IMR-90 (cell line): ENCODE measurements at regions not wholly inside any gene's neighbourhood (a gene's known extent, or its start where the extent isn't known, plus 50 kb on each side); places are given as distances from the start of the nearest gene placed in this dataset.

Experiments
- ATAC-seq: fragments of 200-7000 bp; cut with Tn5 transposase; 2 replicates; pipeline ENCODE4 v1.9.1; 2020; ENCODE audit warnings: low read depth, mild to moderate bottlenecking, moderate library complexity
- BruUV-seq: library from RNA; stranded (reverse); fragments of 400-500 nt; replicated peaks from 2 replicates; lab custom pipeline; 2021; lab: Mats Ljungman, UMichigan
- CTCF ChIA-PET: fragments of 300-600 bp; formaldehyde crosslinking; extraction: SDS; loops from one replicate; lab custom pipeline; 2021; ENCODE audit warnings: antibody characterized with exemption; lab: Yijun Ruan, JAX
- POLR2A ChIA-PET: fragments of 300-600 bp; sonication (Branson Sonifier 250); formaldehyde crosslinking; loops from one replicate; lab custom pipeline; 2022; ENCODE audit warnings: antibody characterized with exemption; ENCODE audit not compliant: unreplicated experiment; lab: Charles Lee
- DNase-seq: peaks from one replicate; pipeline ENCODE4 v3.0.0; 2013
- H2AFZ ChIP-seq: replicated peaks from 2 replicates; pipeline ENCODE3; 2013; ENCODE audit warnings: low read length, mild to moderate bottlenecking; ENCODE audit not compliant: poor library complexity
- H2AK5ac ChIP-seq: 2 replicates; pipeline ENCODE4 v1.6.1; 2013; ENCODE audit warnings: low read depth, low read length, inconsistent platforms
- H2AK9ac ChIP-seq: replicated peaks from 2 replicates; pipeline ENCODE3; 2013; ENCODE audit warnings: mild to moderate bottlenecking, low read depth, low read length, moderate library complexity; ENCODE audit not compliant: poor library complexity
- H2BK120ac ChIP-seq: 2 replicates; pipeline ENCODE4 v1.6.1; 2013; ENCODE audit warnings: low read depth, low read length, inconsistent platforms
- H2BK15ac ChIP-seq: 3 replicates; pipeline ENCODE4 v1.6.1; 2013; ENCODE audit warnings: low read depth, low read length, inconsistent platforms
- H2BK20ac ChIP-seq: 2 replicates; pipeline ENCODE4 v1.6.1; 2013; ENCODE audit warnings: low read depth, mild to moderate bottlenecking, inconsistent platforms, low read length, moderate library complexity
- H2BK5ac ChIP-seq: 2 replicates; pipeline ENCODE4 v1.6.1; 2013; ENCODE audit warnings: mild to moderate bottlenecking, low read depth, low read length, inconsistent platforms; ENCODE audit not compliant: poor library complexity, severe bottlenecking
- H3K14ac ChIP-seq: replicated peaks from 2 replicates; pipeline ENCODE4 v1.6.1; 2013; ENCODE audit warnings: low read depth, low read length, inconsistent platforms
- H3K18ac ChIP-seq: 2 replicates; pipeline ENCODE4 v1.6.1; 2013; ENCODE audit warnings: low read depth, low read length, control low read depth
- H3K23ac ChIP-seq: 2 replicates; pipeline ENCODE4 v1.6.1; 2013; ENCODE audit warnings: low read depth, low read length, inconsistent platforms
- H3K27ac ChIP-seq: 2 replicates; pipeline ENCODE4 v1.5.1; 2013; ENCODE audit warnings: mild to moderate bottlenecking, control low read depth, low read length; ENCODE audit not compliant: insufficient read depth
- H3K27me3 ChIP-seq: 2 replicates; pipeline ENCODE4 v1.6.1; 2013; ENCODE audit warnings: low read length; ENCODE audit not compliant: control insufficient read depth, insufficient read depth
- H3K36me3 ChIP-seq: 2 replicates; pipeline ENCODE4 v1.6.1; 2013; ENCODE audit warnings: low read length, mixed read lengths; ENCODE audit not compliant: control insufficient read depth, insufficient read depth
- H3K4ac ChIP-seq: 2 replicates; pipeline ENCODE4 v1.6.1; 2013; ENCODE audit warnings: low read depth, low read length, inconsistent platforms
- H3K4me1 ChIP-seq: 2 replicates; pipeline ENCODE4 v1.6.1; 2013; ENCODE audit warnings: low read length, mixed read lengths; ENCODE audit not compliant: control insufficient read depth, insufficient read depth
- H3K4me2 ChIP-seq: 2 replicates; pipeline ENCODE4 v1.6.1; 2013; ENCODE audit warnings: low read depth, mild to moderate bottlenecking, control low read depth, low read length, moderate library complexity
- H3K4me3 ChIP-seq: 2 replicates; pipeline ENCODE4 v1.5.1; 2013; ENCODE audit warnings: low read depth, mild to moderate bottlenecking, control low read depth, low read length, moderate library complexity; ENCODE audit not compliant: insufficient read depth
- H3K56ac ChIP-seq: 2 replicates; pipeline ENCODE4 v1.6.1; 2013; ENCODE audit warnings: low read length, inconsistent platforms; ENCODE audit not compliant: insufficient read depth; ENCODE audit errors: extremely low read depth
- H3K79me1 ChIP-seq, 2 experiments: 2 replicates each; pipeline ENCODE4 v1.6.1; 2013; ENCODE audit warnings: low read length in 2 of 2, inconsistent platforms in 1 of 2, low read depth in 1 of 2
- H3K9ac ChIP-seq: 2 replicates; pipeline ENCODE4 v1.6.1; 2013; ENCODE audit warnings: low read depth, low read length, control low read depth
- H3K9me1 ChIP-seq: 2 replicates; pipeline ENCODE4 v1.6.1; 2013; ENCODE audit warnings: low read length, inconsistent platforms; ENCODE audit not compliant: insufficient read depth
- H3K9me3 ChIP-seq: 2 replicates; pipeline ENCODE4 v1.6.1; 2013; ENCODE audit warnings: low read length; ENCODE audit not compliant: control insufficient read depth, insufficient read depth
- H4K20me1 ChIP-seq: 2 replicates; pipeline ENCODE4 v1.6.1; 2013; ENCODE audit warnings: low read length, inconsistent platforms; ENCODE audit not compliant: insufficient read depth
- H4K5ac ChIP-seq: 2 replicates; pipeline ENCODE4 v1.6.1; 2013; ENCODE audit warnings: mild to moderate bottlenecking, low read depth, low read length, control low read depth
- H4K8ac ChIP-seq, 2 experiments: 2 replicates each; pipeline ENCODE4 v1.6.1; 2013; ENCODE audit warnings: low read depth in 2 of 2, low read length in 2 of 2, control low read depth in 1 of 2, inconsistent platforms in 1 of 2
- H4K91ac ChIP-seq: 2 replicates; pipeline ENCODE4 v1.6.1; 2013; ENCODE audit warnings: low read depth, low read length, inconsistent platforms; ENCODE audit not compliant: insufficient read depth
- CTCF ChIP-seq: conservative IDR thresholded peaks from 2 replicates; pipeline ENCODE4 v1.5.1; 2012; ENCODE audit warnings: mild to moderate bottlenecking, low read depth, low read length, improper control_type of control experiment
- MAFK ChIP-seq: IDR thresholded peaks from 2 replicates; pipeline ENCODE4 v1.6.1; 2012; ENCODE audit warnings: low read depth, low read length, improper control_type of control experiment
- MXI1 ChIP-seq: IDR thresholded peaks from 2 replicates; pipeline ENCODE4 v1.6.1; 2012; ENCODE audit warnings: low read depth, mild to moderate bottlenecking, low read length, moderate library complexity, borderline replicate concordance
- RAD21 ChIP-seq: IDR thresholded peaks from 2 replicates; pipeline ENCODE4 v1.6.1; 2012; ENCODE audit warnings: low read length, improper control_type of control experiment
- SMC3 ChIP-seq: fragments of 150-350 bp; IDR thresholded peaks from 2 replicates; pipeline ENCODE4 v1.6.1; 2016; ENCODE audit warnings: low read depth, mild to moderate bottlenecking, antibody characterized with exemption, low read length, moderate library complexity
- WGBS, 2 experiments: methylation state at CpG; one replicate each; pipeline versions ENCODE4 v1.1.5 to v1.1.7; 2013; ENCODE audit warnings: missing lambda C conversion rate in 2 of 2; ENCODE audit not compliant: insufficient read length in 1 of 2; ENCODE audit errors: extremely low coverage in 2 of 2; 5-methylcytosine and 5-hydroxymethylcytosine counted together
- dilution Hi-C: fragments of 300-500 bp; cut with HindIII; formaldehyde crosslinking; loops from one replicate; pipeline ENCODE4 v1.14.3; 2018; ENCODE audit warnings: low sequenced_read_pairs; ENCODE audit not compliant: unreplicated experiment
- in situ Hi-C: fragments of 300-500 bp; cut with MboI; formaldehyde crosslinking; loops from 3 replicates; pipeline ENCODE4 v1.14.3; 2019; ENCODE audit warnings: low sequenced_read_pairs, inconsistent platforms, mixed read lengths
- intact Hi-C: fragments of 100-400 bp; cut with micrococcal nuclease; formaldehyde crosslinking; loops from 2 replicates; pipeline ENCODE4 v1.10.0; 2022

DNA sequence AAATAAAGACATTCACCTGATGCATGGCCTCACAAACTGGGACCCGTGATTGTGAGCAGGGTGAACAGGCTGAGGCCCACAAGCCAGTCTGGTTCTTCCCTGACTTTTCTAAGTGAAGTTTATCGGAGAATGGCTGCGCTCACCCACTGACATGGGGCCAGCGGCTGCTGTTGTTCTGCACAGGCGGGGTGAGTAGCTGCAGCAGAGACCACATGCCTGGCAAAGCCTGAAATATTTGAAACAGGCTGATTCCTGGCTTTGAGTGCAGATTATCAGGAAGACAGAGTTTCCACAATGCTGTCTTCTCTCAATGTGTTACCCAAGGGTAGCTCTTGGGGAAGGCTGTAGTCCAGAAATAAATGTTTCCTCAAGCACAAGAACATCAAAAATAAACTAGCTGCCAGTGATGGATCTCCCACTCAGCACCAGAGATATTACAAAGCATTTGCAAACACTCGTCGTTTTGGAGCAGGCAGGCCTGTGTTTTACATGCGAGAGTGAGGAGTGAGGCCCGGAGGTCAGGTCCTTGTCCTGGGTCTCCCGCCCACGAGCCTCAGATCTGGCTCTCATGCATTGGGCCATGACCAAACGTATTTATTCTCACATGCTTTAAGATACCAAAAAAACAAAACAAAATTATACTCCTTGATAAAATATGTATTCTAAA is 647.1 kb downstream of the GALR1 start:
- DNase-seq (no peak), ATAC-seq (no peak)
- Histone ChIP-seq H4K5ac (no peak overlapping the region), H3K9me3 (peaks cover 6% of the 10 kb centered on the region; the same call in 1 of the 2 replicates), H3K79me1 (no peaks in the 10 kb centered on the region), H4K91ac (no peak overlapping the region), H3K27ac (no peak overlapping the region), H2AK5ac (no peak overlapping the region), H2BK15ac (no peak overlapping the region), H3K4me3 (no peak overlapping the region), H2BK20ac (no peak overlapping the region), H2BK5ac (no peak overlapping the region), H4K20me1 (no peaks in the 10 kb centered on the region), H3K9ac (no peak overlapping the region), H3K23ac (no peak overlapping the region), H2AK9ac (no peak overlapping the region), H3K4me2 (no peak overlapping the region), H3K56ac (no peak overlapping the region), H3K14ac (no peak overlapping the region), H3K18ac (no peak overlapping the region), H3K4ac (no peak overlapping the region), H3K27me3 (no peaks in the 10 kb centered on the region), H3K4me1 (no peaks in the 10 kb centered on the region), H3K36me3 (no peaks in the 10 kb centered on the region), H4K8ac (no peak overlapping the region), H2BK120ac (no peak overlapping the region), H3K9me1 (no peaks in the 10 kb centered on the region), H2AFZ (no peak overlapping the region)
- CTCF ChIA-PET = no interaction called here
- dilution Hi-C loops (no loop called here), intact Hi-C loops (no loop called here), in situ Hi-C loops (no loop called here)
- POLR2A ChIA-PET = no interaction called here
- TF ChIP-seq RAD21 = no peak
- no peak for TF ChIP-seq MAFK
- TF ChIP-seq MXI1 = no peak
- TF ChIP-seq SMC3 = no peak
- TF ChIP-seq CTCF = no peak
- no CpG with 5 or more reads among the region's 12 CpGs for WGBS, 2 experiments
- no TSS peak for BruUV-seq
